Nucleus accumbens (tissue), 56 donors: ENCODE measurements at regions not wholly inside any gene's neighbourhood (a gene's known extent, or its start where the extent isn't known, plus 50 kb on each side); places are given as distances from the start of the nearest gene placed in this dataset.
"Not testable (repeated sequence)": the region's sequence is repeated elsewhere in the genome, so short reads cannot be mapped to it uniquely, and the experiment has no call there.

ENCODE experiments used
- DNase-seq, 56 donors: peaks; one replicate each; lab custom pipeline; 2025; lab: John Stamatoyannopoulos, UW

DNA sequence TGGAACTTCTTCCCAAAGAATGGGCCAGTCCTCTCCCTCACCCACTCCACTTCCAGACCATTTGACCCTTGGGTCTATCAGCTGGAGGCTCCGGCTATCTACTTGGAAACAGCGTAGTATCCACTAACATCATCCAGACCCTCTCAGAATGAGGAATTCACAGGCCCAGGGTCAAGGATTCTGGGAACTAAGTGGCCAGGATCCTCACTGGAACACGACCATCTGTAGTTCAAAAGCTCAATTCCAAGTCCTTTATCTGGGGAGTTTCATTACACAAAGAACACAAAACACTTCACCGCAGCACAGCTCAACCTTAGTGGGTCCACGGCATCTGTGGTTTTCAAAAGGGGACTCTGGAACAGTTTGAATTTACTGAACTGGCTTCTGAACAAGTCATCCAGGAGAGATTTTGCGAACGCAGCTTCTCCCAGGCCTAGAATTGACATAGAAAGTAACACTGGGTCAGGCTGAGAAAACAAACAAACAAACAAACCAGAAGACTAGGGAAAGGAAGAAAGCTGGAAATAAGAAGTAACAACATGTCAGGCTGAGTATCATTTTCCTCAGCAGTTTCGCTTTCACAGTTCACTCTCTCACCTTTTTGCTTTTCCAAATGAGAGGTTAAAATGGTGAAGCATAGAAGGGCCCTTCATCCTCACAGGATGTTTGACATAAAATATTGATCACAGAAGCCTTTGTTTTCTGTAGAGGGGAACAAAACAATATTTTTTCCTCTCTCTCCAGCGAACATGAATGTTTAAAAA lies 57.6 kb upstream of the USP6NL start:
- DNase-seq: no peak

DNA sequence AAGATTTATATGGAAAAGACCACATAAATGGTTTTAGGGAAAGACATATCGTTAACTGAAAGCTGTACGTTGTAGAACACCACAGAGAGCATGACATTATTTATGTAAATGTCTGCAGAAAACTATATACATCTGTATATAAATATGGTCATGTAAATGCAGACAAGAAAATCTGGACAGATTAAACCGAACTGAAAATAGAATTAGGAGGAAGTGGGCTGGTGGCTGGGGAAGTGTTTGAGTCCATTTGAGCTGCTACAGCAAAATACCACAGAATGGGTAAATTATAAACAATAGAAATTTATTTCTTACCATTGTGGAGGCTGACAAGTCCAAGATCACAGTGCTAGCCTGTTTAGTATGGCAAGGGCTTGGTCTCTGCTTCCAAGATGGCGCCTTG lies 56.3 kb upstream of the USP6NL start:
- DNase-seq: no peak

DNA sequence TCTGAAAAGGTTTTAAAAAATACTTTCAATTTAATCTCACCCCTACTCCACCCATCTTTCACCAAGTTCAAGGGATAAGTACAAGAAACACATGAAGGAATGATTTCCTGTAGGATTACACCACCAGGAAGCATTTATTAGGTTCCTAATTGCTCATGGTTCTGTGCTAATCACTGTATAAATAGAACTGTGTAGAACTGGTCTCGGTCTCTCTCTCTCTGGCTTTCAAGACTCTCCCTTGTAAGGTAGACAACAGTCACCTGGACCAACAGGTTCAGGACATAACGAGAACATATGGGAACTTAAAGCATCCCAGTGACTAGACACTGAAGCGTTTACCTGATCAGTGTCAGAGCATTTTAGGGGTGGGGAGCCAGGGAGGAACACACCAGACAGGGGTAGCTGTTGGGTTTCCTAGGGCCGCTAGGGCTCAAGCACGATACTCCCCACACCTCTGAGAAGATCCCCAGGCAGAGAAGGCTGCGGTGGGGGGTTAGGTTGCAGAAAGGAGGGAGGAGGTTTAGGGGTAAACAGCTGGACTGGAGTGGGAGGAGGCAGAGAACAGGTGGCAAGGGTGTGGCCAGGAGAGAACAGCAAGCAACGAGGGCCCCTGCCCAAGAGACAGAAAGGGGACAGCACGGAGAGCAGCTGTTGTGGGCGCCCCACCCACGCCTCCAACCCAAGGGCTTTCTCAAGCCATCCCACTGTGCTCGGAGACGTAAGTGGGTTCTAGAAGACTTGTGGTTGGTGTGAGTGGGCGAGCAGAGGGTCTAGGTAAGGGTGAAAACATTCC lies 52.5 kb upstream of the USP6NL start:
- DNase-seq: no peak

- DNase-seq: not testable (repeated sequence)
Measured at GRCh38 chr10:11663126-11663515, 51.7 kb upstream of the USP6NL start.

- DNase-seq: no peak
Measured at GRCh38 chr10:11661441-11661840, 50.0 kb upstream of the USP6NL start.
